ENCODE measurements at regions not wholly inside any gene's neighbourhood (a gene's known extent, or its start where the extent isn't known, plus 50 kb on each side); places are given as distances from the start of the nearest gene placed in this dataset.

DNA sequence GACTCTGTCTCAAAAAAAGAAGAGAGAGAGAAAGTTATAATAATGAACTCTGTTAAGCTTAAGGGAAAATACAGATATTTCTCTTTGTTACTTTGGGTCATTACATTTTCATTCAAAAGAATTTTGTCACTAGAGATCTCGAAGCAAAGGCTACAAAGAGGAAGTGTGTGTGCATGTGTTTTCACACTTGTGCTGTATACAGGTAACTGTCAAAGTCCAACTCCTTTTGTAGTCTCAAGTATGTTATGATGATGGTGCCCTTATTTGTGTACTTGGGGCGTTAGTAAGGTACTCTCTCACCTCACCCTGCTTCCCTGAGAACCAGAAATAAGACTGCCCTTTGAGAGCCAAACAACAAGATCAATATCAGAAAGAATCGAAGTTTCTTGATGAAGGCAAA lies 152.9 kb upstream of the ZNF644 start:
- TF ChIP-seq CTCF (IDR thresholded peaks at IDR 0.05) = no peak
- 83 to 85% methylated on average over 3 of the region's 3 CpGs for WGBS, 2 donors
- Histone ChIP-seq H3K4me1 (peaks cover 0 to 13% (median 0%) of the 10 kb centered on the region in 9 donors), H3K27ac (no peak overlapping the region), H3K36me3 (no peaks in the 10 kb centered on the region), H3K4me3 (no peak overlapping the region), H3K9me3 (no peaks in the 10 kb centered on the region), H3K27me3 (peaks cover 0 to 36% (median 18%) of the 10 kb centered on the region in 7 donors)
- intact Hi-C loops (cut with DNase I) = no loop called here
- DNase-seq = no peak
- no peak for ATAC-seq

- no peaks in the 10 kb centered on the region for H3K36me3 ChIP-seq
- 48 to 62% methylated on average over 9 of the region's 9 CpGs for WGBS, 2 donors
- H3K4me1 ChIP-seq = peaks cover 0 to 13% (median 0%) of the 10 kb centered on the region in 9 donors
- H3K4me3 ChIP-seq = no peak overlapping the region
- intact Hi-C loops (cut with DNase I) = no loop called here
- H3K27me3 ChIP-seq = peaks cover 0 to 36% (median 18%) of the 10 kb centered on the region in 7 donors
- no peak for ATAC-seq
- H3K9me3 ChIP-seq = no peaks in the 10 kb centered on the region
- no peak for DNase-seq
- H3K27ac ChIP-seq = no peak overlapping the region
- TF ChIP-seq CTCF (IDR thresholded peaks at IDR 0.05) = no peak
Measured at GRCh38 chr1:91173346-91173890, 151.6 kb upstream of the ZNF644 start.

DNA sequence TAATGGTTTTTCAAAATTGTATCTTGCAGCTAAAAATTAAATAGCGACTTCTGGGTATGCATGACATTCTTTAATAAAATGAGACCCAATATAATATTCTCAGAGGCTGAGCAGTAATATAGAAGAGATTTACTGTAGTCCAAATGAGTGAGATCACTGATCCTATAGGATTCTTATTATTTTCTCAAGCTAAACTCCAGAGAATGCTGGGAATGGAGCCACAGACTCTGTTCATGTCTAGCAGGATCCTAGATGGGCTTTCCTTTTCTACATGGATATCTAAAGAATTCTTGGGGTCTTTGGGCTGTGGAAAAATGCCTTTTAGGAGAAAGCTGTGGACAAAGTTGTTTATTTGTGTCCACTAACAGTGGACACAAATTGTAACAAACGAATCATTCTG lies 150.7 kb upstream of the ZNF644 start:
- WGBS, 2 donors = 49 to 55% methylated on average over 2 of the region's 2 CpGs
- intact Hi-C loops (cut with DNase I) = no loop called here
- DNase-seq (no peak), ATAC-seq (no peak)
- Histone ChIP-seq H3K4me3 (no peak overlapping the region), H3K4me1 (peaks cover 0 to 13% (median 0%) of the 10 kb centered on the region in 9 donors), H3K9me3 (no peaks in the 10 kb centered on the region), H3K36me3 (no peaks in the 10 kb centered on the region), H3K27me3 (peaks cover 0 to 35% (median 18%) of the 10 kb centered on the region in 7 donors), H3K27ac (no peak overlapping the region)
- TF ChIP-seq CTCF (IDR thresholded peaks at IDR 0.05) = no peak

- Histone ChIP-seq H3K9me3 (no peaks in the 10 kb centered on the region), H3K4me1 (peaks cover 0 to 13% (median 0%) of the 10 kb centered on the region in 9 donors), H3K27me3 (peaks cover 0 to 32% (median 18%) of the 10 kb centered on the region in 7 donors), H3K27ac (no peak overlapping the region), H3K4me3 (no peak overlapping the region), H3K36me3 (no peaks in the 10 kb centered on the region)
- ATAC-seq (no peak), DNase-seq (no peak)
- no peak for TF ChIP-seq CTCF (IDR thresholded peaks at IDR 0.05)
- intact Hi-C loops (cut with DNase I) = no loop called here
- 62 to 65% methylated on average over 7 of the region's 7 CpGs for WGBS, 2 donors
Measured at GRCh38 chr1:91171898-91172297, 150.1 kb upstream of the ZNF644 start.

Data from heart right ventricle (tissue), 16 donors.